ENCODE measurements at regions not wholly inside any gene's neighbourhood (a gene's known extent, or its start where the extent isn't known, plus 50 kb on each side); places are given as distances from the start of the nearest gene placed in this dataset.

- ChIA-PET POLR2A (no interaction called here), CTCF (interaction anchor here (0.5 to 0.6 kb wide), 2 partner anchors 53 to 65 kb away, joined by 3 to 4 read pairs; no protein-coding TSS in a partner anchor)
- Histone ChIP-seq H3K27ac (ENCODE audit: extremely low read depth, low read depth, low read length) (no peak overlapping the region), H3K9me3 (ENCODE audit: control insufficient read depth, insufficient read depth, low read depth, low read length) (no peaks in the 10 kb centered on the region), H3K4me3 (ENCODE audit: low read depth, low read length) (no peak overlapping the region), H3K4me1 (ENCODE audit: control insufficient read depth, insufficient read depth, low read length) (peaks cover 4% of the 10 kb centered on the region; the same call in 1 of the 2 replicates), H3K36me3 (ENCODE audit: control insufficient read depth in 2 of 2, insufficient read depth in 1 of 2, low read length in 2 of 2) (no peaks in the 10 kb centered on the region)
- no peak for TF ChIP-seq ZNF362 (tag by site-specific recombination; IDR thresholded peaks at IDR 0.05)
- no peak for TF ChIP-seq ZNF830 (tag by site-specific recombination; IDR thresholded peaks at IDR 0.05; ENCODE audit: low read depth)
- no peak for TF ChIP-seq ZNF274 (IDR thresholded peaks at IDR 0.05; ENCODE audit: low read length)
- TF ChIP-seq ZNF274 (tag by site-specific recombination; IDR thresholded peaks at IDR 0.05; ENCODE audit: borderline replicate concordance), result no peak
- no peak for TF ChIP-seq ZNF518A (tag by site-specific recombination; conservative IDR thresholded peaks at IDR 0.05; ENCODE audit: low read depth)
- TF ChIP-seq ZNF610 (tag by site-specific recombination; IDR thresholded peaks at IDR 0.05; ENCODE audit: borderline replicate concordance), result no peak
- no peak for TF ChIP-seq ZNF704 (tag by site-specific recombination; IDR thresholded peaks at IDR 0.05)
- TF ChIP-seq ZNF449 (tag by site-specific recombination; IDR thresholded peaks at IDR 0.05), result no peak
- no peak for TF ChIP-seq ZNF701 (tag by site-specific recombination; IDR thresholded peaks at IDR 0.05)
- no peak for TF ChIP-seq ZNF571 (tag by site-specific recombination; IDR thresholded peaks at IDR 0.05)
- no peak for TF ChIP-seq ZNF707 (tag by site-specific recombination; IDR thresholded peaks at IDR 0.05)
- TF ChIP-seq ZNF555 (tag by site-specific recombination; conservative IDR thresholded peaks at IDR 0.05), result no peak
- no peak for TF ChIP-seq ZNF155 (tag by site-specific recombination; IDR thresholded peaks at IDR 0.05)
- no peak for TF ChIP-seq GLI2 (tag by site-specific recombination; IDR thresholded peaks at IDR 0.05; ENCODE audit: borderline replicate concordance, low read depth)
- TF ChIP-seq ELK4 (IDR thresholded peaks at IDR 0.05; ENCODE audit: borderline replicate concordance, low read depth, low read length), result no peak
- TF ChIP-seq SP3 (tag by site-specific recombination; IDR thresholded peaks at IDR 0.05), result no peak
- no peak for TF ChIP-seq GLIS1 (tag by site-specific recombination; IDR thresholded peaks at IDR 0.05)
Measured at GRCh38 chr6:14606353-14606752, 488.8 kb downstream of the CD83 start.
